ENCODE measurements at regions not wholly inside any gene's neighbourhood (a gene's known extent, or its start where the extent isn't known, plus 50 kb on each side); places are given as distances from the start of the nearest gene placed in this dataset.

- H3F3A ChIP-seq (replicated peaks; ENCODE audit: low read depth) = no peaks in the 10 kb centered on the region
- no peak overlapping the region for H3K4me3 ChIP-seq
- no peaks in the 10 kb centered on the region for H3K27me3 ChIP-seq (ENCODE audit: insufficient read depth)
- no peak overlapping the region for H3K27ac Mint-ChIP-seq
- H3K27me3 Mint-ChIP-seq (ENCODE audit: insufficient read depth, low read depth, poor library complexity) = peaks cover 2% of the 10 kb centered on the region
- no peak for ATAC-seq
- peak overlapping the region; percentile 66 for H2AFZ ChIP-seq
- TF ChIP-seq EZH2 (IDR thresholded peaks at IDR 0.05; ENCODE audit: low read depth, unreplicated experiment) (no peak), EZH2phosphoT487 (IDR thresholded peaks at IDR 0.05; ENCODE audit: unreplicated experiment) (no peak), ZNF331 (CRISPR knock-in tag; IDR thresholded peaks at IDR 0.05; ENCODE audit: low read depth) (no peak), ZNF114 (CRISPR knock-in tag; IDR thresholded peaks at IDR 0.05) (no peak), POLR2AphosphoS5 (IDR thresholded peaks at IDR 0.05; ENCODE audit: low read depth) (no peak), STAT1 (IDR thresholded peaks at IDR 0.05; ENCODE audit: unreplicated experiment) (no peak), REST (IDR thresholded peaks at IDR 0.05; ENCODE audit: unreplicated experiment) (no peak), NANOG (IDR thresholded peaks at IDR 0.05; ENCODE audit: borderline replicate concordance) (no peak), ETS1 (IDR thresholded peaks at IDR 0.05) (no peak), CTCF (conservative IDR thresholded peaks at IDR 0.05; ENCODE audit: low read depth in 2 of 2) (no peak), CREB1 (CRISPR knock-in tag; IDR thresholded peaks at IDR 0.05; ENCODE audit: low read depth) (no peak), ZNF462 (CRISPR knock-in tag; IDR thresholded peaks at IDR 0.05) (no peak), JUNB (IDR thresholded peaks at IDR 0.05; ENCODE audit: unreplicated experiment) (no peak)
- H3K36me3 Mint-ChIP-seq (ENCODE audit: low read depth) = no peaks in the 10 kb centered on the region
- H3K36me3 ChIP-seq (ENCODE audit: insufficient read depth) = no peaks in the 10 kb centered on the region
- H3K27ac ChIP-seq (ENCODE audit: low read depth) = no peak overlapping the region
- H3K4me2 ChIP-seq = no peak overlapping the region
- H3K9me3 Mint-ChIP-seq = no peaks in the 10 kb centered on the region
- H3K4me1 Mint-ChIP-seq = peaks cover 7% of the 10 kb centered on the region; the same call in 2 of the 3 replicates
- H3K9me2 ChIP-seq (ENCODE audit: insufficient read depth) = no peaks in the 10 kb centered on the region
- no peaks in the 10 kb centered on the region for H3K4me1 ChIP-seq (ENCODE audit: insufficient read depth)
- H3K79me2 ChIP-seq (replicated peaks; ENCODE audit: insufficient read depth) = no peaks in the 10 kb centered on the region
- H4K20me1 ChIP-seq (replicated peaks; ENCODE audit: insufficient read depth) = no peaks in the 10 kb centered on the region
- DNase-seq (ENCODE audit: low spot score) = no peak
- H3K4me3 Mint-ChIP-seq = no peak overlapping the region
These were observed 133.9 kb downstream of the MTPAP start for GRCh38 chr10:30215141-30215540.

Data from GM23338 (cell line).